T47D (cell line): ENCODE measurements at regions not wholly inside any gene's neighbourhood (a gene's known extent, or its start where the extent isn't known, plus 50 kb on each side); places are given as distances from the start of the nearest gene placed in this dataset.

ENCODE experiments used
- DNase-seq, 2 experiments: peaks; one replicate each; pipeline versions ENCODE4 v3.0.0 to v3.0.0-alpha.2; 2011 to 2012; ENCODE audit warnings: low read depth in 1 of 2, low spot score in 1 of 2
- JUND ChIP-seq: IDR thresholded peaks from 2 replicates; pipeline ENCODE4 v1.6.1; 2012; ENCODE audit warnings: low read depth
- in situ Hi-C: cut with HindIII; loops from 2 replicates; pipeline ENCODE4 v1.10.0; 2016; ENCODE audit warnings: low sequenced_read_pairs, low pct_unique_long_range_greater_than_20kb

DNA sequence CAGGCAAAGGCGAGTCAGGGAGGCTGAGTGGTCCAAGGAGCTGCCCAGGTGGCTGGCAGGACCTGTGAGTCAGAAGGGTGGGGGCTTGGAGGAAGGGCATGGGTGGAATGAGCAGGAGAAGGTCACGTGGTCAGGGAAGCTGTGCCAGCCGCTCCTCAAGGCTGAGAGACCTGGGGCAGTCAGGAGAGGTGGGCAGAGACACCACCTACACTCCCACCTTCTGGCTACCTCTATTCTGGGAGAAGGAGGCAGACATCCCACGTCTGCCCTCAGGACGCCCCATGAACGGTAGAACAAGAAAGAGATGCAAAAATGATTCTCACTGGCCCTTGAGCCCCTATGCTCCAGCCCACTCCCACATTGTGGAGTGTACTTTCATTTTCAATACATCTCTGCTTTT is 151.8 kb upstream of the RAB4A start:
- no peak for TF ChIP-seq JUND
- DNase-seq, result no peak
- in situ Hi-C loops, result no loop called here

- in situ Hi-C loops, result no loop called here
- no peak for TF ChIP-seq JUND
- DNase-seq, result no peak
These were observed 151.0 kb upstream of the RAB4A start for GRCh38 chr1:229119876-229120275.

- no peak for TF ChIP-seq JUND
- in situ Hi-C loops, result no loop called here
- peak in 1 of 2 experiments; percentile 75 for DNase-seq
These were observed 149.0 kb upstream of the RAB4A start for GRCh38 chr1:229121845-229122436.

DNA sequence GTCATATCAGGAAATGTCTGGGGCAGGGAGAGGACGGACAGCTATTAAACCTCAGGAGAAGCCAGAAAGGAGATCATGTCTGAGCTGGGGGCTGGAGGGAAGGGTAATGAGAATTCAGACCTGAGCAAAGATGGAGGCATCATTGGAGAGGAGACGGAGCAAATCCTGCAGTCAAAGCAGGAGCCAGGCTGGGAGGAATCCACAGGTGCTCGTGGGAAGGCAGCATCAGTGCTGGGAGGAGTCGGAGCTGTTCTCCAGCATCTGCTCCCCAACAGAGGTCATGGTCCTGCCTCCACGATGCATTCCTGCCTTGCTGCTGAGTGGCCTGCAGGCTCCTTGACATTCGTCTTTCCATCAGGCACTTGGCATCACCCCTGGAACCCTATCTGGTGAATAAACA is 148.3 kb upstream of the RAB4A start:
- no peak for TF ChIP-seq JUND
- in situ Hi-C loops, result no loop called here
- no peak for DNase-seq

DNA sequence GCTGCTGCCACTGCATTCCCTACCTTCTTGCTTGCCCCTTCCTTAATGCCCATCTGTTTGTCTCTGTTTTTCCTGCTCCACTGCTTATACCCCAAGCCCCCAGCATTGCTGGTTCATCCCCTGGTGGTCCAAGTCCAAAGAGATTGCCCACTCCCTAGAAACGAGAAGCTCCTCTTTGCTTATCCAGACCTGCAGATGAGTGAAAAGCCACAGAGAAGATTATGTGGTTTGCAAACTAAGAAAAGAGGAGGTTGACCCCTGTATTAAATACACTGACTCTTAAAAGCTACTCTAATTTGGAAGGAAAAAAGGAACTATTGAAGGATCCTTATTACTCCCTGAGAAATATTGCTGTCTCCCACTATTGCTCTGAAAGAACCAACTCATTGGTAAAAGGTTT is 146.8 kb upstream of the RAB4A start:
- TF ChIP-seq JUND, result no peak
- in situ Hi-C loops, result no loop called here
- DNase-seq, result no peak

- TF ChIP-seq JUND, result no peak
- in situ Hi-C loops, result no loop called here
- DNase-seq, result no peak
These were observed 146.3 kb upstream of the RAB4A start for GRCh38 chr1:229124520-229125124.

GRCh38 chr1:229127301-229127700 is 143.6 kb upstream of the RAB4A start:
- DNase-seq, result no peak
- in situ Hi-C loops, result no loop called here

GRCh38 chr1:229128066-229128608 is 142.8 kb upstream of the RAB4A start:
- in situ Hi-C loops, result no loop called here
- no peak for DNase-seq
- no peak for TF ChIP-seq JUND

More at GRCh38 chr1:229127301-229127700, 143.6 kb upstream of the RAB4A start:
- TF ChIP-seq JUND, result no peak

DNA sequence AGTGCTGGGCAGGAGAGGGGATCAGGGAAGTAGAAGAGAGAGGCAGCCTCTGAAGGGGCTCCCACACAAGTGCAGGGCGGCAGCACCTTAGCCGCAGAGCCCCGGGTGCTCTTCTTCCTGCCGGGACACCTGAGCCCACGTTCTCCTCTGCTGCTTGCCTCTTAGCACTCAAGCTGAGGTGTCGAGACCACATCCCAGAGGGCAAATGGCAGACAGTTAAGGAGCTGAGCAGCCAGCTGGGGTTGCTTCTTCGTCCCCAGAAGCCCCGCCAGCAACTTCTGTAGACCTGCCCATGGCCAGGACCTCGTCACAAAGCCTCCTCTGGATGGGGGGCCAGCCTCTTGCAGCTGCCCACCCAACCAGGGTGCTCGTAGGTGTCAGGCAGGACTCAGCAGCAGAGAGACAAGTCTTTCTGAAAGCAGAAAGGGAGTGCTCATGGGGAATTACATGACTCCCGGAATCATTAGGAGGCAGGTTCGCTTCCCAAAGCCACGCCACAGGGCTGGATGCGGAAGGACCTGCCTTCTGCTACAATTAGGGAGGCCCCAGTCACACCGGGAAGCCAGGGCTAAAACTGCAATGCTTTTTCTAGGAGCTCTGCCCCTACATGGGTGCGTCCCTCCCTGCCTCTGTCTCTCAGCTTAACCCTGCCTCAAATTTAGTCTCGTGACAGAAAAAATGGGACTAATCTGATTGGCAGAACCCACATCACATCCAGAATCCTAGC is 141.4 kb upstream of the RAB4A start:
- in situ Hi-C loops, result no loop called here
- TF ChIP-seq JUND, result no peak
- no peak for DNase-seq

GRCh38 chr1:229130028-229130668 is 140.8 kb upstream of the RAB4A start:
- DNase-seq, result no peak
- in situ Hi-C loops, result no loop called here
- no peak for TF ChIP-seq JUND

DNA sequence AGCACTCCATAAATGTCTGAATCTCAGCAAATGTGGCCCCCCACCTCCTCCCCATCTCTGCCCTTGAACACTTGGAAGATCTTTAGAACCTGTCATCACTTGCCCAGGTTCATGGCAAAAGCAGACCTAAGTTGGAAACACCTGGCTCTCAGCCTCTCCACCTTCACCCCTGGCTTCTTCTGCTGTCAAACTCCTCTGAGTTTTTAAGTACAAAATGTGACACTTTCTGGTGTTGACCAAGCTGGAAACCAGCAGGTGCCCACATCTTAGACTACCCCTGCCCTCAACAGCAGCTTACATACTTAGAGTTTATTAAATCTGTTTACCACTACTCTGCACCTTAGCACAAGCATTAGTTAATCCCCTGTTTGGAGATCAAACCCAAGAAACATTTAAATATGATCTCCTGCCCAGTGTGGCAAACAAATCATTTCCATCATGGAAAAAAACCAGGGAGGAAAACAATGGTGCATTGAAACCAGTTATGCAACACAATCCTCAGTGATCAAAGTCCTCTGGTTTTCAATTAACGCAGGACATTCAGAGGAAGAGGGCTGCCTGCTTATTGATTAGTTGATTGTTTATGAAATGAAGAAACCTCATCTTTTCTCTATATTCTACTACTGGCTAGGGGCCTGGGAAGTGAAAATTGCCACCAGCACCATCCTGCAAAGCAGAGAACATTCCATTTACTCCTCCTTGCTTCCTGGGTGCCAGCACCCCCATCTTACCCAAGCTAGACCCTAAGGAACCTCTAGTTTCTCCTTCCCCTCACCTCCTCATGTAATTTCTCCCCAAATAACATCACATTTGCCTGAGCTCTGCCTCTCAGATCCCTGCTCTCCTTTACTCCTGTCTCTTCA is 139.4 kb upstream of the RAB4A start:
- TF ChIP-seq JUND, result no peak
- DNase-seq, result no peak
- in situ Hi-C loops, result no loop called here

GRCh38 chr1:229132106-229132443 is 138.8 kb upstream of the RAB4A start:
- in situ Hi-C loops, result no loop called here
- TF ChIP-seq JUND, result no peak
- DNase-seq, result no peak

- TF ChIP-seq JUND, result no peak
- no peak for DNase-seq
- in situ Hi-C loops, result no loop called here
These were observed 138.2 kb upstream of the RAB4A start for GRCh38 chr1:229132706-229133105.
